ENCODE measurements at regions not wholly inside any gene's neighbourhood (a gene's known extent, or its start where the extent isn't known, plus 50 kb on each side); places are given as distances from the start of the nearest gene placed in this dataset.

DNA sequence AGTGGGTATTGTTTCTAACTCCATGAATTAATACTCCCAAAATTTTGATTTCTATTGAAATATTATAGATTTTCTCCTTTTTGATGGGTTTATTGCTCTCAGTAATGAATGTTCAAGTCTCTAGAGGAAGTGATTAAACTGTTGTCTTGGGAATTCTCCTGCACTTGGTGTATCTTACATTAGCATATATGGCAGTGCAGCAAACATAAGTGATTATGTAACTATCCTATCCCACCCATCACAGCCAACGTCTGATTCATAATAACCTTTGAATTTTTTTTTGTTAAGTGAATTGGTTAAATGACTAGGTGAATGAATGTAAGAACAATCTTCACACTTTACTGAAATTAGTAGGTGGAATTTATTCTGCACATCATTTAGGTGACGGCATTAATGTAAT, 483.7 kb downstream of the TAF11L14 start:
- no peak for DNase-seq

DNA sequence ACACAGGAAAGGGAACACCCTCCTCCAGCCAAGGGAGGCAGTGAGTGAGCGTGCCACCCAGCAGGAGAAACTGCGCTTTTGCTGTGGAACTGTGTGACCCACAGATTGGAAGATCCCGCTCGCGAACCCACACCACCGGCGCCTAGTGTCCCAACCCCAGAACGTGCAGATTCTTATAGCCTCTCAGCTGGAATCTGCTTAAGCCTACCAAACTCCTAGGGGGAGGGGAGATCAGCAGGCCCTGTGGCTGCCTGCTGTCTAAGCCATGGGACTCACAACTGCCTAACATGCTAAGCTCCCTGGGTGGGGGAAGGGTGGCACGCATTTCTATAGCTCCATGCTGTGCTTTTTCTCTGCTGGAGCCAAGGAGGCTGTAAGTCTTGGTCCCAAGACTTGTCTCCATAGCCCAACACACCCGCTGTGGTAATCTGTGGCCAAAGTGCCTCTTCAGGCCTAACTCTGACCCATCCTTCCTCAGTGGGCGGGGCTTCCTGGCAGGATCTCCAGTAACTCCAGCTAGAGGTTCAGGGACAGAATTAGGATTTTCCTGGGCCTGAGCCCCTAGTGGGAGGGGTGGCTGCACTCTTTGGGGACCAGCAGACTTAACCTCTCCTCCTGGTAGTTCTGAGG, 485.0 kb downstream of the TAF11L14 start:
- no peak for DNase-seq

DNA sequence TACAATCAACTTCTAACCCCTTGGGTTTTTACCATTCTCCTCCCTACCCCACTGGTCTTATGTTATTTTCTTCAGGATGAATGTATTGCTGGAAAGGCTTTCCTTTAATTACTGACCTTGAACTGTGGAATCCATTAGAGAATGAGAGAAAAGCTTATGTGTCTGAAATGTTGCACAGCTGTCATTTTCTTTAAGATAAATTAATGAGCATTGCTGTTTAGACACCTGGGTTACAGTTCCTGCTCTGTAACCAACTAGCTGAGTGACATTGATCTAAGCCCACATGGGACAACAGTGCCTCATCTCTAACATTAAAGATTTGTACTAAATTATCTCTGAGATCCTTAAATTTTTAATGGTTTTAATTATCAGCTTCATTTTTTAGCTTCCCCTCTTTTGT, 507.0 kb downstream of the TAF11L14 start:
- DNase-seq = no peak

DNA sequence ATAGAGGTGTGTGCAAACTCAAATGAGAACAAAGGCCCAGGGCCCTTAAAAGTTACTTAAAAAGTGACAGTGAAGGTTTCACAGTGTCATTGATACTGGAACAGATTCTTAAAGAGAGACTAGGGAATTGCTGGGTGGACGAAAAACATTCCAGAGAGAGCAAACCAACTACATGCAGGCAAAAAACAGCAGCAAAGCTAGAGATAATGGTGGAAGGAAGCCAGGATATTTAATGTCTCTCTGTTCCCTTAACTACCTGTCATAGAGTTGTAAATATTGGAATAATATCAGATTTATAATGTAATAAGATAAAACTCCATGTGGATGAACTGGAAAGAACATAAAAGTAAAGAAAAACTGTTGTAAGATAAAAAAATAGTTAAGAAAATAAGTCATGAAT, 508.6 kb downstream of the TAF11L14 start:
- DNase-seq = no peak

DNA sequence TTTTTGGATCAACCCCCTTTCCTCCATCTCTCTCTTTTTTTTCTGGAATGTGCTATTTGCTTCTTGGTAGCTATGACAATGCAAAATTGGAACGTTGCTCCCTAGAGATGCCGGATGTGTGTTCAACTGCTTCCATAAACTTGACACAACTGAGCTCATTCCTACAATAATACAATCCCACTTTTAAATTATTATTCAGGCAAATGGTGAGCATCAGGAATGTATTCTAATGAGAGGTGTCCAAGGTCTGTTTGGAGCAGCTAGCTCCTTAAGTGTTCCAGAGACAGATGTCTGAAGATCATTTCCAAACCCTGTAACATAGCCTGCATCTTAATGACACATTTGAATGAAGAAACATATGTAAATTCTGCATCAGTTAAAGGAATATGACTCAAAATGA, 518.4 kb downstream of the TAF11L14 start:
- no peak for DNase-seq

DNA sequence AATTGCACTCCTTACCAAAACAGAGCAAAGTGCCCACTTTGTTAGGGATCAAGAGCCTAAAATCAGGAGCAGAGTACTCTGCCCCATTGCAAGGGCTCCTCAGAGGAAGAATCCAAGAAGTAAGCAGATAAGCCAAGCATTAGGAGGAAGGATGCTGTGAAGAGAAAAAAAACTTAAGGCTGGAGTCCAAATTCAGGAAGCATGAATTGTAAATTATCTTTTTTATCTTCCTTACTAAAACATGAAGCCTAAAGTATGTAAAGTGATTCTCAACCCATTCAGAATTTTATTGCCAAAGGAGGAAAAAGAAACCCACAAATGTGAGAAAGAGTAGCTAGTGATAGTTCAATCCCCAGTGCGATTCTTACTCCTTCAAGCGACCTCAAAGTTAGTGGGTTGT, 523.9 kb downstream of the TAF11L14 start:
- DNase-seq = no peak

DNA sequence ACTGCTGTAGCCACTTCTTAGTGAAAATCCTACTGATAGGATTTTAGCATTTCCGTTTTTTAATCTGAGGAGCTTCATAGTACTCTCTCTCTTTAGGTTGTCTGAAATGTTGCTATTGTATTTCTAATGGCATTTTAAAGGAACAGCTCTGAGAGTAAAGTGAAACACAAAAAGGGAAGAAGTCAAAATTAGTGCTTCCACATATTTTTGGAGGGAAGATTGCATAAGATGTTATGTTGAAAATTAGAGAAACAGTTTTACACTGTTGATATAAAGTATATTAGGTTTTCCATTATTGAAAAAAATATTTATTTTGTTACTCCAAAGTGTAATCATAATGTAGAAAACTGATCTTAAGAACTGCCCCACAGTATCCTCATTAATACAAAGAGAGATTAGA, 525.1 kb downstream of the TAF11L14 start:
- DNase-seq = no peak

DNA sequence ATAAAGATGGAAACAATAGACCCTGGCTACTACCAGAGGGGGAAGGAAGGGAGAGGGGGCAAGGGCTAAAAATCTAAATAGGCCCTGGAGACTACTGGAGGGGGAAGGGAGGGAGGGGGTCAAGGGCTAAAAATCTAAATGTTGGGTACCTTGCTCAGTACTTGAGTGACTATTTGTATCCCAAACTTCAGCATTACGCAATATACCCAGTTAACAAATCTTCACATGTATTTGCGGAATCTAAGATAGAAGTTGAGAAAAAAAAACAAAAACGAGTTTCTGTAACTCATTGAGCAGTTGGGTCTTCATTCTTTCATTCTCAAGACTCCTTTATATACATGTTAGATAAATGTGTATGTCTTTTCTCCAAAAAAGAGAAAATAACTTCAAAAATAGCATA, 537.4 kb downstream of the TAF11L14 start:
- DNase-seq = no peak

DNA sequence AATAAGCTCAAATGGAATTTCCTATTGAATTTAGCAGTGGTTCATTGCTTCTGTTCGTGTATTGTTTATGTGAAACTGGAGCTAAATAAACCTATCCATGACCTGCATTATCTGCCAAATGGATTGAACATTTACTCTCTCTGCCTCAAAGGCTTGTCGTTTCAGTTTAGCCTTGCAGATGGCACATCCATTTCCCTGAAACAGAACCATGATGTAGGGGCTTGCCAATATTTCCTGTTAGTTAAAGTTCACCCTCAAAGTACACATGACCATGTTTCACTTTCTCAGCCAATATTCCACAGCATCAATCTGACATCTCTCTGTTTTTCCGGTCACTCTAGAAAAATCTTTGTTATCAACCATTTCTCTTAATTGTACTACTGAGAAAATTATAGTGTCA, 545.3 kb downstream of the TAF11L14 start:
- DNase-seq = no peak

DNA sequence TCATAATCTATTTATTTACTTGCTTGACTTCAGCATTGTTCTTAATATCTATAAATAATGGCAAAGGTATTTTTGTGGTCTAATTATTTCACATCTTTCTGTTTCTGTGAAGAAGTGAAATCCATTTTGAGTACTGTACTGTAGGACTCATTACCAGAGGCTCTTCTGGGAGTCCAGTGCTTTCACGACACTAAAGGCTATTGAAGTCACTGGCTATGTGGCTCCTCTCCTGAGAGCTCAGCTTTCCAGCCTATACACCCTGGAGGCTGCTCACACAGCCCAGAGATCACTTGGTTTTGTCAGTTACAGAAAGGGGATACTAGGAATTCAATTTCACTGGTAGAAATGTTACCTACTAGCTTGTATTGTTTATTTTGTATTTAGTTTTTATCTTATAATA, 547.3 kb downstream of the TAF11L14 start:
- no peak for DNase-seq

DNA sequence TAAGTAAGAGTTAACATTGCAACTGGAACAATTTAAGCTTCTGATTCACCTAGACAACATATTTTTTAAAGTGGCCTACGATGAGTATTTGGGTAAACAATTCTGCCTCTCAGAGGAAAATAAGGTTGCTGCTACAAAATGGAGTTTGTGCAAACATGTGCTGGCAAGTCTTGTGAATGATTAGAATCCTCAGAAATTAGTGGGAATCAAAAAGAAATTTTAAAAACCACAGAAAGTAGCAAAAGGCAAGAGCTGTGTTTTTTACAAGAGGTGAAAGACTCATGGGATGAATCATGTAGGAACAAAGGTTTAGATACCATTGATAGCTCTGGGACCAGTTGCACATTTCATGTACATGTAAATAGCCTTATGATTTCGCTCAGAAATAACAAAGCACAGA, 561.6 kb downstream of the TAF11L14 start:
- no peak for DNase-seq

DNA sequence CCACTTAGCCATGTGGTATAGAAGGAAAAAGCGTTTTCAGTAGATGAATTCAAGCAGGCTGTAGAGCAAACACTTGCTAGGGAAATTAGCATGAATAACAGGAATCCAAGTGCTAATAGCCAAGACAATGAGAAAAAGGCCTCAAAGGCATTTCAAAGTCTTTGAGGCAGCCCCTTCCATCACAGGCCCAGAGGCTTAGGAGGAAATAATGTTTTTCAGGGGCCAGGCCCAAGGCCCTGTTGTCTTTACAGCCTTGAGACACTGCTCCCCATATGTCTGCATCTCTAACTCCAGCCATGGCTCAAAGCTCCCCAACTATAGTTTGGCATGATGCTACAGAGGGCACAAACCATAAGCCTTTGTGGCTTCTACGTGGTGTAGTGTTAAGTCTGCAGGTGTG, 563.5 kb downstream of the TAF11L14 start:
- DNase-seq = no peak

DNA sequence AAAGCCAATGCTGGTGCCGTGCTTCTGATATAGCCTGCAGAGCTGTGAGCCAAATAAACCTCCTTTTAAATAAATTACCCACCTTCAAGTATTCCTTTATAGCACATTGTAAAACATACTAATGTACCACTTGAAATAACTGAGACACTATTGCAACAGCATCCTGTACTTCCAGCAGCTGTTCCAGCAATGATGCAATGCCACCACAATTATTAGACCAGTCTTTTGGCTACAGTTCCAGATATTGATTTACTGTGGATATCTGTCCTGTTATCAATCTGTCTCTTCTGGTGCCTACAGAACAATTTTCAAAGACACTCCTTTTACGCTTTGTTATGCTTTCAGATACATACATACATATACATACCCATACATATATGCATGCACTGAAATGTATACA, 567.9 kb downstream of the TAF11L14 start:
- DNase-seq = no peak

DNA sequence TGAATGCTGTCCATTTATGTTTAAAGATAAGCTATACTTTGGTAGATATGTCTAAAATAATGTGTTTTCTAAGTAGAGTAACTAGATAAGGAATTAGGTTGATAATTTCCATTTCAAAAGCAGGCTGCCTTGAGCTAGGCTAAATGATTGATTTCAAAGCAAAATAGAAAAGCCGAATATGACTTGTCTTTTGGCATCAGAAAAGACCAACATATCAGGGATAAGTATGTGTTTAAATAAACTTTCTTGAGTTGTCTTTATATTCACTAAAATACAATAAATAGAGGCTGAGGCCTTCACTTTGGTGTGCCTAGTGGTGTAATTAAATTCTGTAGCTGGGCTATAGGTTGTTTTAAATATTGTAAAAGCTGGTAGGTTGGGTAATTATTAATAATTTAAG, 569.0 kb downstream of the TAF11L14 start:
- DNase-seq = no peak

DNA sequence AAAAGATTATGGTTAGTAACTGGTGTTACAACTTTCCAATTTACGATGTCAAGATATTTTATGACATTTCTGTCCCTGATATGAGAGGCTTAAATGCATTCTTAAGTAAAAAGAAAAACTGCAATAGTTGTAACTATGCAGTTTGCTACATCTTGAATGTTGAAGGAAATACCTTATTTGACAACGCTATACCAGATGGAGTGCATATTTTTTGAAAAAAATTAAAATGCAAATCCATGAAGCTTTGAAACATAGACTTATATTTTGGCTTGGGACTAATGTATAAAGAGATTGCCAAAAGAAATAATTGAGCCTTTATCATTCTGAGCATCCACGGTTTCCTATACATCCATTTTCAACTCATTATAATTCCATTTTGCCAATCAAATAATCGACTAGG, 579.4 kb downstream of the TAF11L14 start:
- DNase-seq = no peak

DNA sequence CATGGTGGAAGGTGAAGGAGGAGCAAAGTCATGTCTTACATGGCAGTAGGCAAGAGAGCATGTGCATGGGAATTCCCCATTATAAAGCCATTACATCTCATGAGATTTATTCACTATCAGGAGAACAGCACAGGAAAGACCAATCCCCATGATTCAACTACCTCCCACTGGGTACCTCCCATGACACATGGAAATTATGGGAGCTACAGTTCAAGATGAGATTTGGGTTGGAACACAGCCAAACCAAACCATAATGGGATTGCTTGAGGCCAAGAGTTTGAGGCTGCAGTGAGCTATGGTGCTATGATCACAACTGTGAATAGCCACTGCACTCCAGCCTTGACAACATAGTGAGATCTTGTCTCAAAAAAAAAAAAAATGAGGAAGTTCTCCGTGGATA, 581.8 kb downstream of the TAF11L14 start:
- no peak for DNase-seq

DNA sequence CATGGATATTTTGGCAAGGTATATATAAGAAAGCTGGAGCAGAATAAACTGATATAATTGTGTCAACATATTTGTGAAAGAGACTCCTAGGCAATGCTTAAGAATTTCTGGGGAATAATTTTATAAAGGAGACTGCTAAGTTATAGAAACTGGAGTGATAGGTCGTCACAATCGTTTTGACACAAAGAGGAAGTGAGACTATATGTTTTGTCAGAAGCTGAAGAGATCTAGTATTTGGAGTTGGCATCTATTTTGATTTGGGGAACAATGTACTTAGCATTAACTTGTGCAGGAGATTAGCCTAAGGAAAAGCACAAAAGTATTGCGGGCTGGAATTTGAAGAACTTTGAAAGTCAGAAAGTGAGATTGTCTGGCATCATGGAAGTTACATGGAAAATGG, 582.5 kb downstream of the TAF11L14 start:
- no peak for DNase-seq

DNA sequence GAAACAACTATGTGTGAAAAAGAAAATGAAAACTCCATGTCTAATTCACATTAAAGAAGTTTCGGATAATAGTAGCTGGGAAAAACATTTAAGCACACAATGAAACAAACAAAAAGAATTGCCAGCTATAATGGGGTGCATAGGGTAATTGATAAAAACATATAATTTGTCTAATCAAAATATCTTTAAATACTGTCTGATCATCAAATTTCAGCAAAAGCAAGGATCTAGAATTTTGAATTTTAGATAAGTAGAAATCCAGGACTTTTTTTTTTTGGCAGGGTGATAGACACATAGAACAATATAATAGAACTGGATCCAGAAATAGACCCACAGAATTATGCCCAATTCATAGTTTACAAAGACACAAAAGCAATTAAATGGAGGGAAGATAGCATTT, 585.0 kb downstream of the TAF11L14 start:
- no peak for DNase-seq

DNA sequence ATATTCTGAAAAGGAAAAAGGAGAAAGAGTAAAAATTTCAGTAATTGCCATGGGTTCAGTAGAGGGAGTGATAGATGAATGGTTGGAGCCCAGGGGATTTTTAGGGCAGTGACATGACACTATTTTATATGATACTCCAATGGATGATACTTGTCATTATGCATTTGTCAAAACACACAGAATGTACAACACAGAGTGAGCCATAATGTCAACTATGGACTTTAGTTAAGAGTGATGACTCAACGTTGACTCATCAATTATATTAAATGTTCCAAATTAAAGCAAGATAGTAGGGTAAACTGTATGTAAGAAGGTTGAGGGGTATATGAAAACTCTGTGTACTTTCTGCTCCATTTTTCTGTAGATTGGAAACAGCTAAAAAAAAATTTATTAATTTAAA, 586.4 kb downstream of the TAF11L14 start:
- no peak for DNase-seq

DNA sequence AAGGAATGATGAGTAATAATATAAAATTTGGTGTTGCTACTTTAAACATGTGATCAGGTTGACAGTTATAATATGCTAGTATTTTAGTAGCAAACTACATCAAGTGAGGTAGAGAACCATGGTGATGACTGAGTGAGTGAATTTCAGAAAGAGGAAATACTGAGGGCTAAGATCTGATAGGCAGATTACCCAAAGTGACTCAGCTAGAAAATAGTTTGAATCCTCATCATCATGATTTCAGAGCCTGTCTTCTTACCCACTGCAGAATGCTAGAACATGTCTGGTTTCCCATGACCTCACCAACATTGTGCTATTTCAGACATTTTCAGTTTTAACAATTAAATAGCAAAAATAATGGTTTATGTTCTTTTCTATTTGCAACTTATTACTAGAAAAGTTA, 602.1 kb downstream of the TAF11L14 start:
- DNase-seq = no peak

DNA sequence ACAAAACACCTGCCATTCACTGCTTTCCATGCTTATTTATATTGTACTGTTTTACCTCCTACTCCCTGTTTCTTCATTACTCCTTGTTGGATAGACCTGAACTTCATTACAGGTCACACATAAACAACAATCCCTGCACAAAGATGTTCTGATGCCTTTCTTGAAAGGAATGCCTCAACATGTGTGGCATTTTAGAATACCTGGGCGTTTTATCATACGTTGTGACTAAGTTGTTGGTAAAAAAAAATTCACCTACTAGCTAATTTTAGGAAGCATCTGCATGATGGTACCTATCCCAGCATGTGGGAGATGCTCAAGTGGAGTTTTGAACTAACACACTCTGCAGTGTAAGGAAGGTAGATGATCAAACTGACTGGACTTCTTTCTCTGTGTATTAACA, 604.1 kb downstream of the TAF11L14 start:
- DNase-seq = no peak

DNA sequence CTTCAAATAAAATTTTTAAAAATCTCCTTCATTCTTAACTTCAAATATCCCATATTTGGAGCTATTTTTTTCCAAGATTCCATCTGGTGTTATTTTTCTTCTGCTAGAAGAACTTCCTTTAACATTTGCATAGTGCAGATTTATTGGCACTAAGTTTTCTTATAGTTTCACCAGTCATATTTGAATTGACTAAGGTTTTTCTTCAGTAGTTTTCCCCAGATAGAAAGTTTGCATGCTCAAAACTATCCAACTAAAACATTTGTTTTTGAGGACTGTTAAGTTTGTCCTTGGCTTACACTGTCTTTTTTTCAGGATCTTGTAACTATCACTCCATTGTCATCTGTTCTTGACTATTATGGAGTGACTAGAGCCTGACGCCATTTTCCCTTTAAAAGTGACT, 606.7 kb downstream of the TAF11L14 start:
- no peak for DNase-seq

DNA sequence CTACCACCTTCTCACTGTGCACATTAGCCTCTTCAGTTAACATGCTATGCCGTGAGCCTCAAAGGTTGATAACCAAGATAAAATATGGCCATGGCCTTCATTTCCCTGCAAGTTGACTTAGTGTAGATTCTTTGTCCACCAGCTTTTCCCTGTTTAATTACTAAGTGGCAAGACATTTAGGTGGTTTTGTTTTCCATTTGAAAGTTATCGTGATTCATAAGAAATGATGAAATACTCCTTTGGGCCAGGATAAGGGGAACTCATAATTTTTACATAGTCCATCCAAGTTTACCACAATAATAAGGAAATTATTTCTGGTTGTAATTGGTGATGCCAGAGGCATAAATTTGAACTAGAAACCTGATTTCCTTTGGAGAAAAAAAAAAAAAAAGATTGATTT, 609.6 kb downstream of the TAF11L14 start:
- no peak for DNase-seq

DNA sequence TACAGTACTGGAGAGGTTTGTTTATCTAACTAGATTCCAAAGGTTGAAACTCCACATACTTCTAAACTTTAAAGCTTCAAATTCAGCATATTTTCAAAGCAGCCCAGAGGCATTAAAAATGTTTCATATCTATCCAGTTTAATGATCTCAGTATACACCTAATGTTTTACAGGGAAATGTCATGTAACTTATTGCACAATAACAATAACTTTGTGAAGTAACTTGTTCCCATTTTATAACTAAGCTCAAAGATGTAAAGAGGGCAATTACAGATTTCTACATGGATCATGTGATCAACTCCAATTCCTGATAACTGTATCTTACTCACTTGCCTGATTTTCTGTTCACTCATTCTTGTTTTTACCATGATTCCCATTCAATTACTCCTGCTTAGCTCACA, 610.0 kb downstream of the TAF11L14 start:
- DNase-seq = no peak

DNA sequence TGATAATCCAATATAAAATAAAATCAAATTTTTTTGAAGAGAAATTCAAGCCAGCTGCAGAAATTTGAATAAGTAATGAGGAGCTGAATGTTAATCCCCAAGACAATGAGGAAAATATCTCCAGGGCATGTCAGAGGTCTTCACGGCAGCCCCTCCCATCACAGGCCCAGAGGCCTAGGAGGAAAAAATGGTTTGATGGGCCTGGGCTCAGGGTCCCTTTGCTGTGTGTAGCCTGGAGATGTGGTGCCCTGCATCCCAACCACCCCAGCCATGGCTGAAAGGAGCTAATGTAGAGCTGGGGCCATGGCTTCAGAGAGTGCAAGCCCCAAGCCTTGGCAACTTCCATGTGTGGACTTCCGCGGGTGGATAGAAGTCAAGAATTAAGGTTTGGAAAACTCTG, 618.3 kb downstream of the TAF11L14 start:
- no peak for DNase-seq
